A549 (cell line): ENCODE measurements at regions not wholly inside any gene's neighbourhood (a gene's known extent, or its start where the extent isn't known, plus 50 kb on each side); places are given as distances from the start of the nearest gene placed in this dataset.

ENCODE experiments used
- ATAC-seq, 2 experiments: fragments of 200-7000 bp in 1 of 2; fragments of >200 bp in 1 of 2; cut with Nextera tagmentation in 1 of 2; cut with Tn5 transposase in 1 of 2; 3 replicates each; pipeline versions ENCODE4 v1.8.0 to v1.9.1; 2018 to 2020; ENCODE audit warnings: mild to moderate bottlenecking in 1 of 2, moderate library complexity in 1 of 2
- CTCF ChIA-PET: fragments of 300-600 bp; sonication (Branson Sonifier 250); formaldehyde crosslinking; extraction: SDS; loops from one replicate; lab custom pipeline; 2021; ENCODE audit warnings: antibody characterized with exemption, inconsistent platforms; lab: Yijun Ruan, JAX
- POLR2A ChIA-PET: fragments of 350-600 bp; formaldehyde crosslinking; extraction: SDS; loops from one replicate; lab custom pipeline; 2021; ENCODE audit warnings: antibody characterized with exemption, inconsistent platforms; lab: Yijun Ruan, JAX
- DNase-seq, 2 experiments: peaks; one replicate each; pipeline versions ENCODE4 v3.0.0 to v3.0.0-alpha.2; 2011 to 2016; ENCODE audit warnings: low read depth in 1 of 2, low spot score in 1 of 2
- FAIRE-seq: peaks from 2 replicates; lab custom pipeline; 2011; peaks lifted over from hg19 to GRCh38; lab: Jason Lieb, UNC
- H3K27ac ChIP-seq, 2 experiments: fragments of >200 bp; sonication (Bioruptor Twin); formaldehyde crosslinking; 3 replicates each; pipeline ENCODE4 v1.5.1; 2016 to 2017
- H3K4me1 ChIP-seq: fragments of >200 bp; sonication (Bioruptor Twin); formaldehyde crosslinking; 3 replicates; pipeline ENCODE4 v1.6.1; 2016
- H3K4me2 ChIP-seq: fragments of >200 bp; sonication (Bioruptor Twin); formaldehyde crosslinking; 3 replicates; pipeline ENCODE4 v1.6.1; 2016
- H3K4me3 ChIP-seq: fragments of >200 bp; sonication (Bioruptor Twin); formaldehyde crosslinking; 3 replicates; pipeline ENCODE4 v1.5.1; 2016
- H3K9me3 ChIP-seq: fragments of >200 bp; sonication (Bioruptor Twin); formaldehyde crosslinking; 3 replicates; pipeline ENCODE4 v1.6.1; 2016
- CEBPB ChIP-seq, 2 experiments: fragments of >200 bp in 1 of 2; sonication (Bioruptor Twin) in 1 of 2; formaldehyde crosslinking in 1 of 2; IDR thresholded peaks; 2 replicates each; pipeline ENCODE4 v1.6.1; 2012 to 2016
- ELK1 ChIP-seq: fragments of 150-350 bp; IDR thresholded peaks from 2 replicates; pipeline ENCODE4 v1.6.1; 2014; ENCODE audit warnings: low read depth, mild to moderate bottlenecking, low read length
- GATA3 ChIP-seq: IDR thresholded peaks from 2 replicates; pipeline ENCODE4 v1.6.1; 2012; ENCODE audit warnings: borderline replicate concordance
- JUN ChIP-seq, 2 experiments: fragments of >200 bp; sonication (Bioruptor Twin); formaldehyde crosslinking; IDR thresholded peaks; 2 replicates in 1 of 2; 3 replicates in 1 of 2; pipeline ENCODE4 v1.6.1; 2016 to 2017
- KDM1A ChIP-seq: fragments of 200-600 bp; sonication (generic); IDR thresholded peaks from 2 replicates; pipeline ENCODE4 v1.6.1; 2016; ENCODE audit warnings: low read depth, mild to moderate bottlenecking
- MAX ChIP-seq: IDR thresholded peaks from 2 replicates; pipeline ENCODE4 v1.6.1; 2012
- NFE2L2 ChIP-seq: fragments of 150-350 bp; conservative IDR thresholded peaks from 2 replicates; pipeline ENCODE4 v1.6.1; 2014; ENCODE audit warnings: low read length
- POLR2A ChIP-seq: IDR thresholded peaks from 2 replicates; pipeline ENCODE4 v1.6.1; 2012; ENCODE audit warnings: mild to moderate bottlenecking, low read length
- ZNF302 ChIP-seq: fragments of 250-450 bp; sonication (Bioruptor Pico); IDR thresholded peaks from 2 replicates; pipeline ENCODE4 v1.9.0; 2021; ENCODE audit warnings: inconsistent platforms, mild to moderate bottlenecking, moderate library complexity
- WGBS: methylation state at CpG from one replicate; pipeline ENCODE4 v1.1.6; 2017; ENCODE audit errors: missing lambda C conversion rate; 5-methylcytosine and 5-hydroxymethylcytosine counted together
- TF ChIP-seq, protein P1 (sequence below): IDR thresholded peaks from 2 replicates; pipeline ENCODE4 v1.6.1; 2012
- TF ChIP-seq, protein P2 (sequence below): fragments of 250-450 bp; sonication (Bioruptor Pico); IDR thresholded peaks from 2 replicates; pipeline ENCODE4 v1.5.0; 2020; ENCODE audit warnings: low read depth, mild to moderate bottlenecking, moderate library complexity
- TF ChIP-seq, protein P3 (sequence below): fragments of >200 bp; sonication (Bioruptor Twin); formaldehyde crosslinking; IDR thresholded peaks from 3 replicates; pipeline ENCODE4 v1.6.1; 2016
- TF ChIP-seq, protein P4 (sequence below): fragments of 250-450 bp; sonication (Bioruptor Pico); IDR thresholded peaks from 2 replicates; pipeline ENCODE4 v1.5.0; 2021; ENCODE audit warnings: mild to moderate bottlenecking, moderate library complexity, borderline replicate concordance
- TF ChIP-seq, protein P5 (sequence below): fragments of >200 bp; sonication (Bioruptor Twin); formaldehyde crosslinking; IDR thresholded peaks from 3 replicates; pipeline ENCODE4 v1.5.1; 2016

- TF ChIP-seq, protein P1, sequence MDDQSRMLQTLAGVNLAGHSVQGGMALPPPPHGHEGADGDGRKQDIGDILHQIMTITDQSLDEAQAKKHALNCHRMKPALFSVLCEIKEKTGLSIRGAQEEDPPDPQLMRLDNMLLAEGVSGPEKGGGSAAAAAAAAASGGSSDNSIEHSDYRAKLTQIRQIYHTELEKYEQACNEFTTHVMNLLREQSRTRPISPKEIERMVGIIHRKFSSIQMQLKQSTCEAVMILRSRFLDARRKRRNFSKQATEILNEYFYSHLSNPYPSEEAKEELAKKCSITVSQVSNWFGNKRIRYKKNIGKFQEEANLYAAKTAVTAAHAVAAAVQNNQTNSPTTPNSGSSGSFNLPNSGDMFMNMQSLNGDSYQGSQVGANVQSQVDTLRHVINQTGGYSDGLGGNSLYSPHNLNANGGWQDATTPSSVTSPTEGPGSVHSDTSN: no peak
- TF ChIP-seq POLR2A (no peak), MAX (no peak), JUN (IDR thresholded peaks at IDR 0.05) (no peak), GATA3 (no peak)
- TF ChIP-seq, all 56 proteins: peak for 0
These were observed 309.1 kb downstream of the ARL6IP6 start (continued) for GRCh38 chr2:153027533-153027932.

DNA sequence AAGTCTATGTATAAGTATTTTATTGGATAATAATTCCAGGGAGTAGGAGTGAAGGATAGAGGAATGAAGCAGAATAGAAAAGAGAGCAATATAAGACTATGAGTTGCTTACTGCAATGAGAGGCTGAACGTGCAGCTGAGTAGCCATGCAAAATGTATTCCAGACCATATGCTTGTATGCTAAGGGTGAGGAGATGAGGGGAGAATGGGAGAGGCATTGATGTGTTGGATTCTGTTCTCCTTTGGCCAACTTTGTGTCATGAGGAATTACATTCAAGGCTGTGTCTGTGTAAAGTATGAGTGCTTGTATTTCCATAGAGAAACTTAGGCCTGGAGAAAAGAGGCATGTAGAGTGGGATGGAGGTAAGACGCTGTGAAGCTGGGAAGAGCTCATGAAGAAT lies 301.8 kb downstream of the ARL6IP6 start:
- POLR2A ChIA-PET: no interaction called here
- ATAC-seq: no peak

DNA sequence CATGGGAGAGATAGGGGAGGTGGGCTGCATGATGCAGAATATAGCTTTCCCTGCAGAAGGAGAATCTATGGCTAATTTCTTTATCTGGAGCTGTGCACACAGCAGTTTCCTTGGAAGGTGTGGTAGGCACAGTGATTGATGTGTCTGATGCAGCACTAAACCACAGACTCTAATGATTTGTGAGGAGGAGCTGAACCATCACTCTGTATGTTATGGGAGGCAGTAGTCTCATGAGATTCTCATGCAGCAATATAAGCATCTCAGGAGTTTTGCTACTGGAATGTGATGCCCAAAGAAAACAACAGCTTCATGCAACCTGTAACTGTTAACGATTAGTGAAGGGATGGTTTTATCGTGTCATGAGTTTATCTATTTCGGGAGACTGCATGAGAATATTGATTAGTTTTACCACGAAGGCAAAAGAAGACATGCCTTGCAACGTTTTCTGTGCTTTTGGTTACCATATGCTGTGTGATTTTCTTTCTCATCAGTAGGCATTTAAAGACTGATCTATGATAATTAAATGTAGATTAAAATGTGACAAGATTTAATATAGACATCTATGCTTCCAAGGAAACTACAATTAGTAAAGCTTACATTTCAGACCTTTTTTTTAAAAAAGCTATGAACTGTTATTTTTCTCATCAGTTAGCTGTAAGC lies 286.8 kb downstream of the ARL6IP6 start:
- under 1% methylated on average over 5 of the region's 5 CpGs for WGBS
- TF ChIP-seq, protein P2, sequence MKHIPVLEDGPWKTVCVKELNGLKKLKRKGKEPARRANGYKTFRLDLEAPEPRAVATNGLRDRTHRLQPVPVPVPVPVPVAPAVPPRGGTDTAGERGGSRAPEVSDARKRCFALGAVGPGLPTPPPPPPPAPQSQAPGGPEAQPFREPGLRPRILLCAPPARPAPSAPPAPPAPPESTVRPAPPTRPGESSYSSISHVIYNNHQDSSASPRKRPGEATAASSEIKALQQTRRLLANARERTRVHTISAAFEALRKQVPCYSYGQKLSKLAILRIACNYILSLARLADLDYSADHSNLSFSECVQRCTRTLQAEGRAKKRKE (CRISPR knock-in tag): no peak
- TF ChIP-seq ZNF302 (CRISPR knock-in tag) (no peak), CEBPB (IDR thresholded peaks at IDR 0.05) (no peak), GATA3 (no peak), ELK1 (no peak), KDM1A (no peak)
- TF ChIP-seq, protein P3, sequence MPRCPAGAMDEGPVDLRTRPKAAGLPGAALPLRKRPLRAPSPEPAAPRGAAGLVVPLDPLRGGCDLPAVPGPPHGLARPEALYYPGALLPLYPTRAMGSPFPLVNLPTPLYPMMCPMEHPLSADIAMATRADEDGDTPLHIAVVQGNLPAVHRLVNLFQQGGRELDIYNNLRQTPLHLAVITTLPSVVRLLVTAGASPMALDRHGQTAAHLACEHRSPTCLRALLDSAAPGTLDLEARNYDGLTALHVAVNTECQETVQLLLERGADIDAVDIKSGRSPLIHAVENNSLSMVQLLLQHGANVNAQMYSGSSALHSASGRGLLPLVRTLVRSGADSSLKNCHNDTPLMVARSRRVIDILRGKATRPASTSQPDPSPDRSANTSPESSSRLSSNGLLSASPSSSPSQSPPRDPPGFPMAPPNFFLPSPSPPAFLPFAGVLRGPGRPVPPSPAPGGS: no peak
- TF ChIP-seq, protein P4, sequence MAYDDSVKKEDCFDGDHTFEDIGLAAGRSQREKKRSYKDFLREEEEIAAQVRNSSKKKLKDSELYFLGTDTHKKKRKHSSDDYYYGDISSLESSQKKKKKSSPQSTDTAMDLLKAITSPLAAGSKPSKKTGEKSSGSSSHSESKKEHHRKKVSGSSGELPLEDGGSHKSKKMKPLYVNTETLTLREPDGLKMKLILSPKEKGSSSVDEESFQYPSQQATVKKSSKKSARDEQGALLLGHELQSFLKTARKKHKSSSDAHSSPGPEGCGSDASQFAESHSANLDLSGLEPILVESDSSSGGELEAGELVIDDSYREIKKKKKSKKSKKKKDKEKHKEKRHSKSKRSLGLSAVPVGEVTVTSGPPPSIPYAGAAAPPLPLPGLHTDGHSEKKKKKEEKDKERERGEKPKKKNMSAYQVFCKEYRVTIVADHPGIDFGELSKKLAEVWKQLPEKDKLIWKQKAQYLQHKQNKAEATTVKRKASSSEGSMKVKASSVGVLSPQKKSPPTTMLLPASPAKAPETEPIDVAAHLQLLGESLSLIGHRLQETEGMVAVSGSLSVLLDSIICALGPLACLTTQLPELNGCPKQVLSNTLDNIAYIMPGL (CRISPR knock-in tag): no peak
- TF ChIP-seq, protein P5, sequence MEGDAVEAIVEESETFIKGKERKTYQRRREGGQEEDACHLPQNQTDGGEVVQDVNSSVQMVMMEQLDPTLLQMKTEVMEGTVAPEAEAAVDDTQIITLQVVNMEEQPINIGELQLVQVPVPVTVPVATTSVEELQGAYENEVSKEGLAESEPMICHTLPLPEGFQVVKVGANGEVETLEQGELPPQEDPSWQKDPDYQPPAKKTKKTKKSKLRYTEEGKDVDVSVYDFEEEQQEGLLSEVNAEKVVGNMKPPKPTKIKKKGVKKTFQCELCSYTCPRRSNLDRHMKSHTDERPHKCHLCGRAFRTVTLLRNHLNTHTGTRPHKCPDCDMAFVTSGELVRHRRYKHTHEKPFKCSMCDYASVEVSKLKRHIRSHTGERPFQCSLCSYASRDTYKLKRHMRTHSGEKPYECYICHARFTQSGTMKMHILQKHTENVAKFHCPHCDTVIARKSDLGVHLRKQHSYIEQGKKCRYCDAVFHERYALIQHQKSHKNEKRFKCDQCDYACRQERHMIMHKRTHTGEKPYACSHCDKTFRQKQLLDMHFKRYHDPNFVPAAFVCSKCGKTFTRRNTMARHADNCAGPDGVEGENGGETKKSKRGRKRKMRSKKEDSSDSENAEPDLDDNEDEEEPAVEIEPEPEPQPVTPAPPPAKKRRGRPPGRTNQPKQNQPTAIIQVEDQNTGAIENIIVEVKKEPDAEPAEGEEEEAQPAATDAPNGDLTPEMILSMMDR: no peak
- TF ChIP-seq, all 56 proteins: peak for 0
- POLR2A ChIA-PET: no interaction called here
- H3K4me1 ChIP-seq: no peaks in the 10 kb centered on the region
- no peaks in the 10 kb centered on the region for H3K9me3 ChIP-seq
- DNase-seq (no peak), ATAC-seq (no peak; a peak in 1 of 6 replicates), FAIRE-seq (no peak)
- no peak overlapping the region for H3K4me3 ChIP-seq
- H3K27ac ChIP-seq: no peak overlapping the region
- CTCF ChIA-PET: interaction anchor here (0.9 kb wide), 1 partner anchor 157 kb away, joined by 3 read pairs; no protein-coding TSS in a partner anchor
- no peak overlapping the region for H3K4me2 ChIP-seq

More for the DNA sequence above, 301.8 kb downstream of the ARL6IP6 start:
- Histone ChIP-seq H3K4me1 (no peaks in the 10 kb centered on the region), H3K9me3 (no peaks in the 10 kb centered on the region; the same call in 2 of the 3 replicates), H3K27ac (no peak overlapping the region), H3K4me2 (no peak overlapping the region), H3K4me3 (no peak overlapping the region)
- CTCF ChIA-PET: no interaction called here
- TF ChIP-seq KDM1A (no peak), NFE2L2 (no peak)
- WGBS: 1% methylated on average over 2 of the region's 2 CpGs
- no peak for DNase-seq
- no peak for FAIRE-seq
